CD4-positive, alpha-beta T cell treated with Interleukin-4 for 4 hours (primary cell): ENCODE measurements at regions not wholly inside any gene's neighbourhood (a gene's known extent, or its start where the extent isn't known, plus 50 kb on each side); places are given as distances from the start of the nearest gene placed in this dataset.
"Not testable (repeated sequence)": the region's sequence is repeated elsewhere in the genome, so short reads cannot be mapped to it uniquely, and the experiment has no call there.

Source experiments
- DNase-seq: peaks from one replicate; pipeline ENCODE4 v3.0.0-alpha.2; 2020

- no peak for DNase-seq
Observed at GRCh38 chr22:48782811-48783511, 1044.7 kb downstream of the BRD1 start.

- no peak for DNase-seq
Observed at GRCh38 chr22:48782326-48782725, 1045.3 kb downstream of the BRD1 start.

- DNase-seq, result no peak
Observed at GRCh38 chr22:48781868-48782267, 1045.8 kb downstream of the BRD1 start.

- DNase-seq, result no peak
Observed at GRCh38 chr22:48781391-48781790, 1046.3 kb downstream of the BRD1 start.

- DNase-seq, result no peak
Observed at GRCh38 chr22:48780597-48781277, 1046.9 kb downstream of the BRD1 start.

- DNase-seq, result no peak
Observed at GRCh38 chr22:48779661-48780596, 1047.7 kb downstream of the BRD1 start.

GRCh38 chr22:48779211-48779643 is 1048.4 kb downstream of the BRD1 start:
- no peak for DNase-seq

- no peak for DNase-seq
Observed at GRCh38 chr22:48778308-48779195, 1049.1 kb downstream of the BRD1 start.

GRCh38 chr22:48772286-48772907 is 1055.3 kb downstream of the BRD1 start:
- no peak for DNase-seq

- DNase-seq, result no peak
Observed at GRCh38 chr22:48765595-48765994, 1062.1 kb downstream of the BRD1 start.

- DNase-seq, result no peak
Observed at GRCh38 chr22:48761546-48761945, 1066.1 kb downstream of the BRD1 start.

- no peak for DNase-seq
Observed at GRCh38 chr22:48760481-48761390, 1066.9 kb downstream of the BRD1 start.

GRCh38 chr22:48758881-48759875 is 1068.5 kb downstream of the BRD1 start:
- no peak for DNase-seq

- no peak for DNase-seq
Observed at GRCh38 chr22:48757985-48758561, 1069.6 kb downstream of the BRD1 start.

GRCh38 chr22:48757581-48757980 is 1070.1 kb downstream of the BRD1 start:
- DNase-seq, result no peak

- not testable (repeated sequence) for DNase-seq
Observed at GRCh38 chr22:48757135-48757534, 1070.5 kb downstream of the BRD1 start.

- no peak for DNase-seq
Observed at GRCh38 chr22:48756146-48757111, 1071.2 kb downstream of the BRD1 start.
